WTC11 (cell line): ENCODE measurements at regions not wholly inside any gene's neighbourhood (a gene's known extent, or its start where the extent isn't known, plus 50 kb on each side); places are given as distances from the start of the nearest gene placed in this dataset.

Source experiments
- ATAC-seq: fragments of 200-7000 bp; cut with Tn5 transposase; 2 replicates; pipeline ENCODE4 v1.10.0; 2021; ENCODE audit warnings: mild to moderate bottlenecking, moderate library complexity
- CTCF ChIA-PET: fragments of 300-600 bp; sonication (Branson Sonifier 250); formaldehyde crosslinking; loops from one replicate; lab custom pipeline; 2021; ENCODE audit warnings: antibody characterized with exemption; lab: Charles Lee
- POLR2A ChIA-PET: fragments of 350-600 bp; sonication (Branson Sonifier 250); formaldehyde crosslinking; loops from one replicate; lab custom pipeline; 2021; ENCODE audit warnings: antibody characterized with exemption; lab: Charles Lee
- DNase-seq: peaks from one replicate; pipeline ENCODE4 v3.0.0; 2021; ENCODE audit warnings: low spot score
- H3K27ac Mint-ChIP-seq: 2 replicates; pipeline ENCODE4 v1.8.0; 2021; ENCODE audit warnings: mixed read lengths
- H3K27me3 Mint-ChIP-seq: 2 replicates; pipeline ENCODE4 v1.8.0; 2021; ENCODE audit warnings: low read depth, mild to moderate bottlenecking, moderate library complexity, mixed read lengths
- H3K36me3 Mint-ChIP-seq: 2 replicates; pipeline ENCODE4 v1.8.0; 2021; ENCODE audit warnings: mixed read lengths
- H3K4me1 Mint-ChIP-seq: 2 replicates; pipeline ENCODE4 v1.8.0; 2022; ENCODE audit warnings: mixed read lengths
- H3K4me3 Mint-ChIP-seq: 2 replicates; pipeline ENCODE4 v1.8.0; 2021; ENCODE audit warnings: mild to moderate bottlenecking, moderate library complexity, mixed read lengths
- H3K9me3 Mint-ChIP-seq: 2 replicates; pipeline ENCODE4 v1.8.0; 2021; ENCODE audit warnings: mixed read lengths
- ATF3 ChIP-seq: sonication (generic); formaldehyde crosslinking; conservative IDR thresholded peaks from 2 replicates; pipeline ENCODE4 v1.8.1; 2022; ENCODE audit warnings: mild to moderate bottlenecking, missing genetic modification reagents
- CBFB ChIP-seq: sonication (generic); formaldehyde crosslinking; IDR thresholded peaks from 2 replicates; pipeline ENCODE4 v1.8.1; 2022; ENCODE audit warnings: mild to moderate bottlenecking, low read depth, missing genetic modification reagents
- CREM ChIP-seq: sonication (generic); formaldehyde crosslinking; IDR thresholded peaks from 2 replicates; pipeline ENCODE4 v1.8.1; 2022; ENCODE audit warnings: mild to moderate bottlenecking, missing genetic modification reagents, moderate library complexity
- ETV6 ChIP-seq: sonication (generic); formaldehyde crosslinking; IDR thresholded peaks from 2 replicates; pipeline ENCODE4 v1.8.1; 2022; ENCODE audit warnings: mild to moderate bottlenecking, missing genetic modification reagents
- FOXK1 ChIP-seq: sonication (generic); formaldehyde crosslinking; IDR thresholded peaks from 2 replicates; pipeline ENCODE4 v1.8.0; 2022; ENCODE audit warnings: mild to moderate bottlenecking, moderate library complexity, missing genetic modification reagents
- HMGA2 ChIP-seq: fragments of 250-450 bp; sonication (Bioruptor Pico); IDR thresholded peaks from 2 replicates; pipeline ENCODE4 v1.4.0; 2021; ENCODE audit warnings: mild to moderate bottlenecking, moderate library complexity
- IRF1 ChIP-seq: sonication (generic); formaldehyde crosslinking; IDR thresholded peaks from 2 replicates; pipeline ENCODE4 v1.8.0; 2023; ENCODE audit warnings: missing genetic modification reagents
- IRF2 ChIP-seq: sonication (generic); formaldehyde crosslinking; IDR thresholded peaks from 2 replicates; pipeline ENCODE4 v1.8.0; 2022; ENCODE audit warnings: low read depth, missing genetic modification reagents, borderline replicate concordance
- RORB ChIP-seq: fragments of 250-450 bp; sonication (Bioruptor Pico); IDR thresholded peaks from 2 replicates; pipeline ENCODE4 v1.9.0; 2021; ENCODE audit warnings: mild to moderate bottlenecking
- SMAD4 ChIP-seq: sonication (generic); formaldehyde crosslinking; IDR thresholded peaks from 2 replicates; pipeline ENCODE4 v1.8.0; 2022; ENCODE audit warnings: mild to moderate bottlenecking, missing genetic modification reagents
- SOX15 ChIP-seq: fragments of 250-450 bp; sonication (Bioruptor Pico); IDR thresholded peaks from 2 replicates; pipeline ENCODE4 v1.9.0; 2021; ENCODE audit warnings: mild to moderate bottlenecking
- SP1 ChIP-seq: sonication (generic); formaldehyde crosslinking; conservative IDR thresholded peaks from 2 replicates; pipeline ENCODE4 v1.8.1; 2022; ENCODE audit warnings: missing genetic modification reagents
- TEAD4 ChIP-seq: sonication (generic); formaldehyde crosslinking; IDR thresholded peaks from 2 replicates; pipeline ENCODE4 v1.8.0; 2022; ENCODE audit warnings: mild to moderate bottlenecking, missing genetic modification reagents
- TP53 ChIP-seq: sonication (generic); formaldehyde crosslinking; IDR thresholded peaks from 2 replicates; pipeline ENCODE4 v1.8.1; 2023; ENCODE audit warnings: mild to moderate bottlenecking, missing genetic modification reagents
- USF1 ChIP-seq: sonication (generic); formaldehyde crosslinking; IDR thresholded peaks from 2 replicates; pipeline ENCODE4 v1.8.0; 2022; ENCODE audit warnings: mild to moderate bottlenecking, missing genetic modification reagents
- ZNF138 ChIP-seq: sonication (generic); formaldehyde crosslinking; conservative IDR thresholded peaks from 2 replicates; pipeline ENCODE4 v1.8.1; 2022; ENCODE audit warnings: mild to moderate bottlenecking, moderate library complexity, missing genetic modification reagents
- ZNF219 ChIP-seq: sonication (generic); formaldehyde crosslinking; IDR thresholded peaks from 2 replicates; pipeline ENCODE4 v1.8.0; 2023; ENCODE audit warnings: missing genetic modification reagents, mild to moderate bottlenecking, borderline replicate concordance
- ZNF423 ChIP-seq: fragments of 250-450 bp; sonication (Bioruptor Pico); IDR thresholded peaks from 2 replicates; pipeline ENCODE4 v2.1.2; 2022; ENCODE audit warnings: mild to moderate bottlenecking, moderate library complexity
- ZSCAN18 ChIP-seq: fragments of 250-450 bp; sonication (Bioruptor Pico); IDR thresholded peaks from 2 replicates; pipeline ENCODE4 v2.1.2; 2022; ENCODE audit warnings: mild to moderate bottlenecking, moderate library complexity
- TF ChIP-seq, protein P1 (sequence below): fragments of 250-450 bp; sonication (Bioruptor Pico); IDR thresholded peaks from 2 replicates; pipeline ENCODE4 v1.9.0; 2021; ENCODE audit warnings: mild to moderate bottlenecking, borderline replicate concordance

DNA sequence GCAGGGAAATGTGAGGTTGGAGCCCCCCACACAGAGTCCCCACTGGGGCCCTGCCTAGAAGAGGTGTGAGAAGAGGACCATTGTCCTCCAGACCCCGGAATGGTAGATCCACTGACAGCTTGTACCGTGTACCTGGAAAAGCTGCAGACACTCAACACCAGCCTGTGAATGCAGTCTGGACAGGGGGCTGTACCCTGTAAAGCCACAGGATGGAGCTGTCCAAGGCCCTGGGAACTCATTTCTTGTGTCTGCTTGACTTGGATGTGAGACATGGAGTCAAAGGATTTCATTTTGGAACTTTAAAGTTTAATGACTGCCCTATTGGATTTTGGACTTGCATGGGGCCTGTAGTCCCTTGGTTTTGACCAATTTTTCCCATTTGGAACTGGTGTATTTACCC is 535.0 kb upstream of the MEF2C start:
- no peak overlapping the region for H3K27ac Mint-ChIP-seq
- H3K4me3 Mint-ChIP-seq, result no peak overlapping the region
- DNase-seq, result peak; percentile 34
- ChIA-PET POLR2A (no interaction called here), CTCF (interaction anchor here (1.1 kb wide), 1 partner anchor 848 kb away, joined by 3 read pairs; no protein-coding TSS in a partner anchor)
- H3K4me1 Mint-ChIP-seq, result peaks cover 17% of the 10 kb centered on the region
- peak; percentile 81 for ATAC-seq
- no peak for TF ChIP-seq ZNF138
- TF ChIP-seq CREM (CRISPR knock-in tag), result no peak
- no peak for TF ChIP-seq HMGA2 (CRISPR knock-in tag)
- TF ChIP-seq TP53, result no peak
- TF ChIP-seq ZNF423 (CRISPR knock-in tag), result no peak
- no peak for TF ChIP-seq RORB (CRISPR knock-in tag)
- no peak for TF ChIP-seq IRF1
- TF ChIP-seq, protein P1, sequence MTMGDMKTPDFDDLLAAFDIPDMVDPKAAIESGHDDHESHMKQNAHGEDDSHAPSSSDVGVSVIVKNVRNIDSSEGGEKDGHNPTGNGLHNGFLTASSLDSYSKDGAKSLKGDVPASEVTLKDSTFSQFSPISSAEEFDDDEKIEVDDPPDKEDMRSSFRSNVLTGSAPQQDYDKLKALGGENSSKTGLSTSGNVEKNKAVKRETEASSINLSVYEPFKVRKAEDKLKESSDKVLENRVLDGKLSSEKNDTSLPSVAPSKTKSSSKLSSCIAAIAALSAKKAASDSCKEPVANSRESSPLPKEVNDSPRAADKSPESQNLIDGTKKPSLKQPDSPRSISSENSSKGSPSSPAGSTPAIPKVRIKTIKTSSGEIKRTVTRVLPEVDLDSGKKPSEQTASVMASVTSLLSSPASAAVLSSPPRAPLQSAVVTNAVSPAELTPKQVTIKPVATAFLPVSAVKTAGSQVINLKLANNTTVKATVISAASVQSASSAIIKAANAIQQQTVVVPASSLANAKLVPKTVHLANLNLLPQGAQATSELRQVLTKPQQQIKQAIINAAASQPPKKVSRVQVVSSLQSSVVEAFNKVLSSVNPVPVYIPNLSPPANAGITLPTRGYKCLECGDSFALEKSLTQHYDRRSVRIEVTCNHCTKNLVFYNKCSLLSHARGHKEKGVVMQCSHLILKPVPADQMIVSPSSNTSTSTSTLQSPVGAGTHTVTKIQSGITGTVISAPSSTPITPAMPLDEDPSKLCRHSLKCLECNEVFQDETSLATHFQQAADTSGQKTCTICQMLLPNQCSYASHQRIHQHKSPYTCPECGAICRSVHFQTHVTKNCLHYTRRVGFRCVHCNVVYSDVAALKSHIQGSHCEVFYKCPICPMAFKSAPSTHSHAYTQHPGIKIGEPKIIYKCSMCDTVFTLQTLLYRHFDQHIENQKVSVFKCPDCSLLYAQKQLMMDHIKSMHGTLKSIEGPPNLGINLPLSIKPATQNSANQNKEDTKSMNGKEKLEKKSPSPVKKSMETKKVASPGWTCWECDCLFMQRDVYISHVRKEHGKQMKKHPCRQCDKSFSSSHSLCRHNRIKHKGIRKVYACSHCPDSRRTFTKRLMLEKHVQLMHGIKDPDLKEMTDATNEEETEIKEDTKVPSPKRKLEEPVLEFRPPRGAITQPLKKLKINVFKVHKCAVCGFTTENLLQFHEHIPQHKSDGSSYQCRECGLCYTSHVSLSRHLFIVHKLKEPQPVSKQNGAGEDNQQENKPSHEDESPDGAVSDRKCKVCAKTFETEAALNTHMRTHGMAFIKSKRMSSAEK (CRISPR knock-in tag), result no peak
- no peak for TF ChIP-seq FOXK1 (CRISPR knock-in tag)
- TF ChIP-seq IRF2, result no peak
- no peak for TF ChIP-seq USF1 (CRISPR knock-in tag)
- TF ChIP-seq ZNF219 (CRISPR knock-in tag), result no peak
- no peak for TF ChIP-seq SMAD4
- no peaks in the 10 kb centered on the region for H3K36me3 Mint-ChIP-seq
- peaks cover 3% of the 10 kb centered on the region; the same call in 1 of the 2 replicates for H3K27me3 Mint-ChIP-seq
- peaks cover 13% of the 10 kb centered on the region for H3K9me3 Mint-ChIP-seq

DNA sequence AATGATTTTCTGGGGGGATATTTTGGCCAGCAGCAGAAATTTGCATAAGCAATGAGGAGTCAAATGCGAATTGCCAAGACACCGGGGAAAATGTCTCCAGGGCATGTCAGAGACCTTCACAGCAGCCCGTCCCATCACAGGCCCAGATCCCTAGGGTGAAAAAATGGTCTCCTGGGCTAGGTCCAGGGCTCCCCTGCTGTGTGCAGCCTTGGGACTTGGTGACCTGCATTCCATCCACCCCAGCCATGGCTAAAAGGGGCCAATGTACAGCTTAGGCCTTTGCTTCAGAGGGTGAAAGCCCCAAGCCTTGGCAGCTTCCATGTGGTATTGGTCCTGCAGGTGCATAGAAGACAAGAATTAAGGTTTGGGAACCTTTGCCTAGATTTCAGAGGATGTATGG is 534.5 kb upstream of the MEF2C start:
- no peak overlapping the region for H3K4me3 Mint-ChIP-seq
- no peak for ATAC-seq
- peaks cover 9% of the 10 kb centered on the region for H3K9me3 Mint-ChIP-seq
- no peak overlapping the region for H3K27ac Mint-ChIP-seq
- H3K27me3 Mint-ChIP-seq, result peaks cover 3% of the 10 kb centered on the region; the same call in 1 of the 2 replicates
- ChIA-PET POLR2A (no interaction called here), CTCF (interaction anchor here (1.1 kb wide), 1 partner anchor 848 kb away, joined by 3 read pairs; no protein-coding TSS in a partner anchor)
- TF ChIP-seq ATF3 (CRISPR knock-in tag) (no peak), SP1 (CRISPR knock-in tag) (no peak), CBFB (no peak), ETV6 (no peak), SOX15 (CRISPR knock-in tag) (no peak), ZSCAN18 (CRISPR knock-in tag) (no peak), TEAD4 (CRISPR knock-in tag) (no peak)
- TF ChIP-seq, all 79 proteins: peak for 0
- Mint-ChIP-seq H3K36me3 (no peaks in the 10 kb centered on the region), H3K4me1 (peaks cover 17% of the 10 kb centered on the region)
- DNase-seq, result no peak
